Activated naive CD4-positive, alpha-beta T cell treated with anti-CD3 and anti-CD28 coated beads, Interleukin-2, amount 50 U/mL, for 72 hours (primary cell): ENCODE measurements at regions not wholly inside any gene's neighbourhood (a gene's known extent, or its start where the extent isn't known, plus 50 kb on each side); places are given as distances from the start of the nearest gene placed in this dataset.
A peak's percentile ranks its signal among the peaks of the same experiment; 100 is the strongest.

Source experiments
- ATAC-seq, 2 donors: fragments of 150-1000 bp; cut with Tn5 transposase; 2 replicates each; pipeline ENCODE4 v1.10.0; 2021; ENCODE audit warnings: mild to moderate bottlenecking in 2 of 2, moderate library complexity in 2 of 2
- DNase-seq, 2 donors: peaks; one replicate each; pipeline ENCODE4 v3.0.0; 2021 to 2022; ENCODE audit warnings: low spot score in 2 of 2
- H3K27ac Mint-ChIP-seq, 2 donors: one replicate each; pipeline ENCODE4 v1.8.0; 2022; ENCODE audit warnings: mild to moderate bottlenecking in 2 of 2, mixed read lengths in 2 of 2
- H3K36me3 Mint-ChIP-seq, 2 donors: one replicate each; pipeline ENCODE4 v1.8.0; 2022; ENCODE audit warnings: mixed read lengths in 2 of 2
- H3K9me3 Mint-ChIP-seq, 2 donors: one replicate each; pipeline ENCODE4 v1.8.0; 2022; ENCODE audit warnings: mixed read lengths in 2 of 2

- DNase-seq (no peak), ATAC-seq (no peak)
- Mint-ChIP-seq H3K27ac (no peak overlapping the region), H3K9me3 (no peaks in the 10 kb centered on the region), H3K36me3 (no peaks in the 10 kb centered on the region)
Observed at GRCh38 chr6:101281266-101281665, 112.2 kb upstream of the GRIK2 start.

DNA sequence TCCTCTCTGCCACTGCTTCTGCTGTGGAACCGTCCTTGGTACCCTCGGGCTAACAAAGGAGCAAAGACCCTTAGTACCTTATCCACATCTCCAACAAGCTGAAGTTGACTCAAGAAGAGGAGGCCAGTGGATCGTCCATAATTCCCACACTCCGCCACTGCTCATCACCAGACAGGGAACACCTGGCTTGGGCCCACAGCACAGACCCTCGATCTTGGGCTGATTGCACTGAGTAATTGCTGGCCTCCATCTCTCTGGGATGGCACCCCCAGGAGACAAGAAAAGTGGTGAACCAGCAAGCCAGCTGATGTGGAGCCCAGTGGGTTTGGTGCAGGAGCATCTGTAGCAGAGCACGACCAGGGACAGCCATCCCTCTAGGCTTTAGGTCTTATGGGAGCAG, 109.4 kb upstream of the GRIK2 start:
- ATAC-seq (no peak), DNase-seq (no peak)
- Mint-ChIP-seq H3K27ac (no peak overlapping the region), H3K9me3 (peaks cover 0 to 6% of the 10 kb centered on the region in 2 donors), H3K36me3 (no peaks in the 10 kb centered on the region)

DNA sequence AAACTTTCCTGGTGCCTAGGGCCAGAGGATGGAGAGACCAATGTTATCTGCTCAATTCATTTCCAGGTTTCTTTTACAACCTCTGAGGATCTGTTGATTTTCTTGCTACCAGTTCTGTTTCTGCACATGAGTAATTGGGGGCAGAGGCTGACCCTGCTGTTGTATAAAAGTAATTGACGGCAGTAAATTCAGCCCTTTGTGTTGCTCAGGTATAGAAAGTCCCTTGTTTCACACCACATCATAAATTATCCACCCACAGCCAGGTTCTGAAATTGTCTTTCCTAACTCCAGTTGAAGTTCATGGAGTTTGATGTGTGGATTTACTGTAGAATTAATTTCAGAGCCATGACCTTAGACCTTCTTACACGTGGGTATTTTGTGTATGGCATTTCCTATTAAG, 107.4 kb upstream of the GRIK2 start:
- H3K36me3 Mint-ChIP-seq: peaks cover 0 to 4% of the 10 kb centered on the region in 2 donors
- no peak for ATAC-seq
- H3K27ac Mint-ChIP-seq: no peak overlapping the region
- H3K9me3 Mint-ChIP-seq: peaks cover 0 to 10% of the 10 kb centered on the region in 2 donors
- DNase-seq: no peak

GRCh38 chr6:101290346-101290745, 103.2 kb upstream of the GRIK2 start:
- DNase-seq: no peak
- peaks cover 4 to 24% of the 10 kb centered on the region in 2 donors for H3K9me3 Mint-ChIP-seq
- H3K27ac Mint-ChIP-seq: no peak overlapping the region
- H3K36me3 Mint-ChIP-seq: peaks cover 0 to 4% of the 10 kb centered on the region in 2 donors
- ATAC-seq: no peak

DNA sequence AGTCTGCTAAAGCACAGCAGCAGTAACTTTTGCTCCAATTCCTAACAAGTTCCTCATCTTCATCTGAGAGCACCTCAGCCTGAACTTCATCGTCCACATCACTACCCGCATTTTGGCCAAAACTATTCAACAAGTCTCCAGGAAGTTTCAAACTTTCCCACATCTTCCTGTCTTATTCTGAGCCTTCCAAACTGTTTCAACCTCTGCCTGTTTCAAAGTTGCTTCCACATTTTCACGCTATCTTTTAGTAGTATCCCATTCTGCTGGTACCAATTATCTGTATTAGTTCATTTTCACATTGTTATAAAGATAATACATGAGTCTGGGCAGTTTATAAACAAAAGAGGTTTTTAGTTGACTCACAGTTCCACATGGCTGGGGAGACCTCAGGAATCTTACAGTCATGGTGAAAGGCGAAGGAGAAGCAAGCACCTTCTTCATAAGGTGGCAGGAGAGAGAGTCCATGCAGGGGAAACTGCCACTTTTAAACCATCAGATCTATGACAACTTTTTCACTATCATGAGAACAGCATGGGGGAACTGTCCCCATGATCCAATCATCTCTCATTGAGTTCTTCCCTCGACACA, 99.4 kb upstream of the GRIK2 start:
- Mint-ChIP-seq H3K27ac (no peak overlapping the region), H3K9me3 (peaks cover 4 to 18% of the 10 kb centered on the region in 2 donors), H3K36me3 (peaks cover 0 to 4% of the 10 kb centered on the region in 2 donors)
- DNase-seq (no peak), ATAC-seq (no peak)

DNA sequence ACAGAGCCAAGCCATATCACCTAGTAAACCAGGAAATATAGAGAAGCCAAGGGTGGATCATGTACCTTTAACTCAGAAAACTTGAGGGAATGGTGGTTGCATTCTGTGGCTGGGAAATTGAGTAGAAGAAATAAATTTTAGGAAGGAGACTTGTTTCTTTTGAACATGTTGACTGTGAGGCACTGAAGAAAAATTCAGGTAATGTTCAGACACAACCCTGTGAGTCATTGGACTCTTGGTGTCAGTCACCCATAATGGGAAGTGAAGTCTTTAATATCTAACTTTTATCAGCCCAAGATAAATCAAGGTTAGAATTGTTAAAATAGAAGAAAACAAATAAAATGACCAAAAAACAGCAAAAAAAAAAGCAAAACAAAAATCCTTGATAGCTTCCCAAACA, 98.8 kb upstream of the GRIK2 start:
- peaks cover 4 to 18% of the 10 kb centered on the region in 2 donors for H3K9me3 Mint-ChIP-seq
- peaks cover 0 to 4% of the 10 kb centered on the region in 2 donors for H3K36me3 Mint-ChIP-seq
- no peak for ATAC-seq
- no peak for DNase-seq
- H3K27ac Mint-ChIP-seq: no peak overlapping the region

- no peak overlapping the region for H3K27ac Mint-ChIP-seq
- ATAC-seq (no peak), DNase-seq (no peak)
- H3K9me3 Mint-ChIP-seq: peaks cover 14 to 23% of the 10 kb centered on the region in 2 donors
- H3K36me3 Mint-ChIP-seq: peaks cover 0 to 1% of the 10 kb centered on the region in 2 donors
Observed at GRCh38 chr6:101296169-101296960, 97.1 kb upstream of the GRIK2 start.

- ATAC-seq (peak; percentile 40 to 73), DNase-seq (no peak)
- Mint-ChIP-seq H3K9me3 (peaks cover 21 to 26% of the 10 kb centered on the region in 2 donors), H3K36me3 (peaks cover 0 to 15% of the 10 kb centered on the region in 2 donors), H3K27ac (no peak overlapping the region)
Observed at GRCh38 chr6:101302593-101302992, 90.9 kb upstream of the GRIK2 start.

DNA sequence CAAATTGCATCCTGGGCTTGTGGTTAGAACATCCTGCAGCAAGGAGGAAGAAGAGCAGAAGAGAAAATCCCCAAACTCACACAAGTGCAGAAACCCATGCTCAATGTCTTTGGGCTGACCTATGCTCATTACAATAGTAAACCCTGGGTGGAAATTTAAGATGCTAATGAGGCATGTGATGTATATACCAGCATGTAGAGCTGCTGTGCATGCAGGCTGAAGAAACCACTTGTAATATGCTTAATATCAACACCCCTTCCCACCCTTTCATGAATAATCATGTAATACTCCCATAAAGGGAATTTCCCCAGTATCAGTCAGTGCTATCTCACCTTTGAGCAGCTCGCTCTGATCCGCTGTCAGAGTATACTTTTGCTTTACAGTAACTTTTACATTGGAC, 90.0 kb upstream of the GRIK2 start:
- DNase-seq (no peak), ATAC-seq (peak in 1 of 2 donors; percentile 71)
- peaks cover 0 to 15% of the 10 kb centered on the region in 2 donors for H3K36me3 Mint-ChIP-seq
- peaks cover 21 to 26% of the 10 kb centered on the region in 2 donors for H3K9me3 Mint-ChIP-seq
- H3K27ac Mint-ChIP-seq: no peak overlapping the region

GRCh38 chr6:101312652-101313051, 80.9 kb upstream of the GRIK2 start:
- Mint-ChIP-seq H3K9me3 (no peaks in the 10 kb centered on the region), H3K27ac (no peak overlapping the region), H3K36me3 (no peaks in the 10 kb centered on the region)
- ATAC-seq: no peak
- DNase-seq: no peak

DNA sequence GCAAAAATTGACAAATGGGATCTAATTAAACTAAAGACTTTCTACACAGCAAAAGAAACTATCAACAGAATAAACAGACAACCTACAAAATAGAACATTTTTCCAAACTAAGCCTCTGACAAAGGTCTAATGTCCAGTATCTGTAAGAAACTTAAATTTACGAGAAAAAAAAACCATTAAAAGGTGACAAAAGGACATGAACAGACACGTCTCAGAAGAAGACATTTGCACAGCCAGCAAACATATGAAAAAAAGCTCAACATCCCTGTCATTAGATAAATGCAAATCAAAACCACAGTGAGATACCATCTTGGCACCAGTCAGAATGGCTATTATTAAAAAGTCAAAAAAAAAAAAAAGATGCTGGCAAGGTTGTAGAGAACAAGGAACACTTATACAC, 70.6 kb upstream of the GRIK2 start:
- DNase-seq (no peak), ATAC-seq (no peak)
- Mint-ChIP-seq H3K9me3 (peaks cover 0 to 8% of the 10 kb centered on the region in 2 donors), H3K36me3 (peaks cover 0 to 6% of the 10 kb centered on the region in 2 donors), H3K27ac (no peak overlapping the region)

DNA sequence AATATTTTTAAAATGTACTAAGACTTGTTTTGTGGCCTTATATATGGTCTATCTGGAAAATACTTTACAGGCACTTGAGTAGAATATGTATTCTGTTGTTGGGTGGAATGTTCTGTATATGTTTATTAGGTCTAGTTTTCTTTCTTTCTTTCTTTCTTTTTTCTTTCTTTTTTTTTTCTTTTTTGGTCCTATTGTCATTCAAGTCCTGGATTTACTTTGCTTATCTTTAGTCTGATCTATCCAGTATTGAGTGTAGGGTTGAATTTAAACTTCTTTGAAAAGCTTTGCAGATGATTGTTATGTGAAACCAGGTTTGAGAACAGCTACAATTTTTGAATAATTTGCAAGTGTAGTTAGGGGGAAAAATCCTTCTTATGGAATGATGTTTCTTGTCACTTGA, 67.1 kb upstream of the GRIK2 start:
- DNase-seq: no peak
- H3K9me3 Mint-ChIP-seq: peaks cover 0 to 5% of the 10 kb centered on the region in 2 donors
- H3K27ac Mint-ChIP-seq: no peak overlapping the region
- peaks cover 0 to 6% of the 10 kb centered on the region in 2 donors for H3K36me3 Mint-ChIP-seq
- no peak for ATAC-seq

GRCh38 chr6:101341926-101342325, 51.6 kb upstream of the GRIK2 start:
- no peak overlapping the region for H3K27ac Mint-ChIP-seq
- peaks cover 0 to 8% of the 10 kb centered on the region in 2 donors for H3K36me3 Mint-ChIP-seq
- ATAC-seq (no peak), DNase-seq (no peak)
- H3K9me3 Mint-ChIP-seq: peaks cover 6 to 10% of the 10 kb centered on the region in 2 donors
